Activated CD4-positive, alpha-beta memory T cell treated with anti-CD3 and anti-CD28 coated beads, Interleukin-2, amount 10 ng/mL, durations not matched to agents 7 days and 5 days (primary cell): ENCODE measurements at regions not wholly inside any gene's neighbourhood (a gene's known extent, or its start where the extent isn't known, plus 50 kb on each side); places are given as distances from the start of the nearest gene placed in this dataset.

Source experiments
- CTCF ChIA-PET: fragments of 350-600 bp; sonication (Branson Sonifier 250); formaldehyde crosslinking; loops from one replicate; lab custom pipeline; 2021; ENCODE audit warnings: antibody characterized with exemption, inconsistent platforms; lab: Charles Lee
- POLR2A ChIA-PET: fragments of 350-600 bp; sonication (Branson Sonifier 250); formaldehyde crosslinking; loops from one replicate; lab custom pipeline; 2021; ENCODE audit warnings: antibody characterized with exemption; lab: Charles Lee
- DNase-seq: peaks from one replicate; pipeline ENCODE4 v3.0.0-alpha.2; 2020
- H3K27ac Mint-ChIP-seq: one replicate; pipeline ENCODE4 v1.8.0; 2021; ENCODE audit warnings: mild to moderate bottlenecking, mixed read lengths
- H3K27me3 Mint-ChIP-seq: one replicate; pipeline ENCODE4 v1.8.0; 2021; ENCODE audit warnings: mixed read lengths
- H3K36me3 Mint-ChIP-seq: one replicate; pipeline ENCODE4 v1.8.0; 2021; ENCODE audit warnings: low read depth, mixed read lengths
- H3K4me1 Mint-ChIP-seq: one replicate; pipeline ENCODE4 v1.8.0; 2021; ENCODE audit warnings: mixed read lengths
- H3K4me3 Mint-ChIP-seq: one replicate; pipeline ENCODE4 v1.8.0; 2021; ENCODE audit warnings: mild to moderate bottlenecking, mixed read lengths
- H3K9me3 Mint-ChIP-seq: one replicate; pipeline ENCODE4 v1.8.0; 2021; ENCODE audit warnings: mixed read lengths

DNA sequence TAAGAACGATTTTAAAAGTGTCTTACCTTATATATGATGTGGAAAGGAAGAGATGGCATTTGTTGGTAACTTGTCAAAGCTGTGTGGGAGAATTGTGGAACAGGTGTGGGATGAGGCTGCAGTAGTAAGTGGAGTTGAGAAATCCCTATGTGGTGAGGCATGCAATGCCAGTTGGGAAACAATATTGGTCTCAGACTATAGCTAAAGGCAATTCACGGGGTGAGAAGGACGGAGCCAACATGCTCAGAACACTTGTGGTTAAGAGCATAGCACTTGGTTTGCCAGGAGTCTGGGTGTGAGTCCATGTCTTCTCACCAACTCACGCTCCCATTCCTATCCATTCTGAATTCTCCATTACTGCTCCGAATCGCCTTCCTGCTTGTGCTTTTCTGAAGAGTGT lies 615.6 kb upstream of the ADAMTS9 start:
- no peaks in the 10 kb centered on the region for H3K4me1 Mint-ChIP-seq
- CTCF ChIA-PET, result no interaction called here
- POLR2A ChIA-PET, result no interaction called here
- no peak for DNase-seq
- H3K9me3 Mint-ChIP-seq, result no peaks in the 10 kb centered on the region
- no peaks in the 10 kb centered on the region for H3K36me3 Mint-ChIP-seq
- H3K4me3 Mint-ChIP-seq, result no peak overlapping the region
- H3K27ac Mint-ChIP-seq, result no peak overlapping the region
- H3K27me3 Mint-ChIP-seq, result no peaks in the 10 kb centered on the region

DNA sequence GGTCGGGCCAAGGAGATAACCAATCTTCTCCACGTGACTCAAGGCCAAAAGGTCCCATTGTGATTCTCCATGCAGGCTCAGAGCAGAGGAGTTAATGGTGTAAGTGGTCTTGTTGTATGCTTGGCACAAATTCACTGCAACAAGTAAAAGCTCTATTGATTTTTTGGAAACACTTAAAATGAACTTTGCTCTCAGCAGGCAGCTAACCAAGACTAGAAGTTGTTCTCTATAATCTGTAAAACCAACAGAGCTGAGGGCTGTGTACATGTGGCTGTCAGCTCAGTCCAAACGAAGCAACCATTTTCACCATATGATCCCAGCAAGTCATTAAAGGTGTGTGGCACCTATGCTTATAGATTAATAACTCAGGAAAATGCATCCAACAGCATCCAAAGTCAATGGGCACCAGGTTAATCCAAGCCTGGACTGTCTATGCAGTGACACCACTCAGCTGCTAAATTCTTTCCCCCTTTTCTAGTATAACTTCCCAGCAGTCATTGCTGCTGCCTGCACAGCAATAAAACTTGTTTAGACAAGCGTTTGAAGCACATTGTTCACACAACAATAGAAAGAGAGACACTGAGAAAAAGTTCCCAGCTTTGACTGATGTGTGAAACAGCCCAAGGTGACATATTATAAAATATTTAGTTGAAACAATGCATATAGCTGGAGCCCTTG lies 603.8 kb upstream of the ADAMTS9 start:
- H3K36me3 Mint-ChIP-seq, result no peaks in the 10 kb centered on the region
- H3K4me1 Mint-ChIP-seq, result no peaks in the 10 kb centered on the region
- H3K27me3 Mint-ChIP-seq, result no peaks in the 10 kb centered on the region
- DNase-seq, result no peak
- ChIA-PET CTCF (no interaction called here), POLR2A (no interaction called here)
- no peak overlapping the region for H3K27ac Mint-ChIP-seq
- no peak overlapping the region for H3K4me3 Mint-ChIP-seq
- peaks cover 9% of the 10 kb centered on the region for H3K9me3 Mint-ChIP-seq

DNA sequence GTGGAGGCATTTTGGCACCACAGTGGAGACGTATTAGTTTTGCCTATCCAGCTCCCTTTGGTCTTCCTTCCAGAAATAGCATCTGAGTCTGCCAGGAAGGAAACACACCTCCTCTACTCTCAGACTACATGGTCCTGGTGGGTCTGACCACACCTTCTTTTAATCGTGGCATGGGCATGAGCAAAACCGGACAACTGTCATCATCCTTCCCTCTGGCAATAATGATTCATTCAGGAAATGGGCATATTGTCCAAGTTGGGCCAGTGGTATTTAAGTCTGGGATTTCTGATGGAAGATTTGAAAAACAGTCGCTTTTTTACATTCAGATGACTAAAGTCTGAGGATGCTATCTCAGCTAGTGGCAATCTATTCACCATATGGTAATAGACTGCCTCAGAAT lies 601.0 kb upstream of the ADAMTS9 start:
- POLR2A ChIA-PET, result no interaction called here
- H3K4me1 Mint-ChIP-seq, result no peaks in the 10 kb centered on the region
- CTCF ChIA-PET, result no interaction called here
- H3K36me3 Mint-ChIP-seq, result no peaks in the 10 kb centered on the region
- no peaks in the 10 kb centered on the region for H3K27me3 Mint-ChIP-seq
- peaks cover 7% of the 10 kb centered on the region for H3K9me3 Mint-ChIP-seq
- no peak overlapping the region for H3K4me3 Mint-ChIP-seq
- no peak overlapping the region for H3K27ac Mint-ChIP-seq
- DNase-seq, result no peak

DNA sequence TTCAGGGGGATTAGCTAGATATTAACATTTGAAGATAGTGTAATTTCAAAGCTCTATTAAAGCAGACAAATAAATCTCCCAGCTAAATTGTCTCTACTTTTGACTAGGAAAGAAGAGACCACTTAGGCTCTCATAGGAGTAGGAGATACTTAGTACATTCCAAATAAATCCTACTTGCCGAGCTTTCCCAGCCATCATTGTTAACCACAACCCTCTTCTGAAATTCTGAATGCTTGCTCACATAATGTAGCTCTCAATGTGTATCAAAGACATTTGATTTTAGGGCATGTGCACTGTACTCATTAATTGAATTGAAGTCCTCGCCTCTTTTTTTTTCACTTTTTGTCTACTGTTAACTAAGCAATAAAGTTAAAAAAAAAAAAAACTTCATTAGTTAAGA lies 598.2 kb upstream of the ADAMTS9 start:
- Mint-ChIP-seq H3K27ac (no peak overlapping the region), H3K4me3 (no peak overlapping the region), H3K9me3 (peaks cover 10% of the 10 kb centered on the region), H3K36me3 (no peaks in the 10 kb centered on the region), H3K27me3 (no peaks in the 10 kb centered on the region), H3K4me1 (no peaks in the 10 kb centered on the region)
- CTCF ChIA-PET, result no interaction called here
- no peak for DNase-seq
- POLR2A ChIA-PET, result no interaction called here

DNA sequence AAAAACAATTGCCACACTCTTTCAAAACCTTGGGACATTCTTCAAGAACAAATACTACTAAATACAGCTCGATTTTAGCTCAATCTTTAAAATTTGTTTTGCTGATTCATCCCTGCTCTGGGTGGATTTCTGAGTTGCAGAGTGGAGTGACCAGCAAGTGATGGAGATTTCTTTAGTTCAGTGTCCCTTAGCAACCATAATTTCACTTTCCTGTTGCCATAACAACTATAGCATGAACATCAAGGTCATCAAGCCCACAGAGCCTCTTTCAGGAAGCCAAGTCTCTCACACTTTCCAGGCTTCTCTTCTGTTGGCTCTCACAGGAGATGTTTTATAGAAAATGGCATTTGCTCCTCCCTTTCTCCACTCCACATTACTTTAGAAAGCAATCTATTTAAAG lies 597.2 kb upstream of the ADAMTS9 start:
- Mint-ChIP-seq H3K4me3 (no peak overlapping the region), H3K27ac (no peak overlapping the region), H3K4me1 (no peaks in the 10 kb centered on the region), H3K36me3 (no peaks in the 10 kb centered on the region), H3K9me3 (peaks cover 10% of the 10 kb centered on the region), H3K27me3 (no peaks in the 10 kb centered on the region)
- ChIA-PET POLR2A (no interaction called here), CTCF (no interaction called here)
- no peak for DNase-seq

DNA sequence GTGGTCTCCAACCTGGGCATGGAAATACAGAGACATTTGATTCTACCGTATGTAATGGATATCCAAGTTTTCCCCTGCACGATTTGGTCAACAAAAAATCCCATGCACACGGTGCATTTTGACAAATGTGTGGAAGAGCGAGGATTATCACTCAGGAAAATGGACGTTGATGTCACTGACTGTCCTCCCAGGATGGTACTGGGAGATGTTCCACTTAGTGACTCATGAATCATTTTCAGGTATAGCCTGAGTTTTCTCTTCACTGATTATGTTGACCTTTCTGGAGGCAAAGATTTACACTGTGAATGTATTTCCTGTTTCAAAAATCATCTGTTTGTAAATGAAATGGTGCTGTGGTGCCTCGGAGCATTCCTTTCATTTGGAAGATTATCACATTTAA lies 596.7 kb upstream of the ADAMTS9 start:
- Mint-ChIP-seq H3K27ac (no peak overlapping the region), H3K36me3 (no peaks in the 10 kb centered on the region), H3K9me3 (peaks cover 10% of the 10 kb centered on the region), H3K4me1 (no peaks in the 10 kb centered on the region), H3K27me3 (no peaks in the 10 kb centered on the region), H3K4me3 (no peak overlapping the region)
- CTCF ChIA-PET, result no interaction called here
- DNase-seq, result no peak
- POLR2A ChIA-PET, result no interaction called here

DNA sequence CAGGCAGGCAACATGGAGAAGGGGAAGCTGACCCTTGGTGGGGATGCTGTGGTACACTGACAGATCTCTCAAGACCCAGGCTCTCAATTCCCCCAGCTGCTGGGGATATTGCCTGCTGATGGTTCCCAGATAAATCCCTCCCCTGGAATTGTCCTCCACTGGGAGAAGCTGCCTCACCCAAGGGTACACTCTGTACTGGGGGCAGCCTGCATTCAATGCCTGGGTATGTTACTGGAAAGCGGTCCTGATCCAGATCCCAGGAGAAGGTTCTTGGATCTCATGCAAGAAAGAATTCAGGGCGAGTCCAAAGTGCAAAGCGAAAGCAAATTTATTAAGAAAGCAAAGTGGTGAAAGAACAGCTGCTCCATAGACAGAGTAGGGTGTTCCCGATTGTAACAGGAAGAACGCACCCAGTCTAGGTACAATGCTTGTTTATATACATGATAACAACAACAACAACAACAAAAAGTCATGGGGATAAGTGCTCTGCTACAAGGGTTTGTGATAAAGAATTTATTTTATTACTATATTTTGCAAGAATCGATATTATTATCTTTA lies 591.5 kb upstream of the ADAMTS9 start:
- H3K36me3 Mint-ChIP-seq, result no peaks in the 10 kb centered on the region
- no peaks in the 10 kb centered on the region for H3K4me1 Mint-ChIP-seq
- ChIA-PET POLR2A (no interaction called here), CTCF (no interaction called here)
- peaks cover 3% of the 10 kb centered on the region for H3K9me3 Mint-ChIP-seq
- H3K27ac Mint-ChIP-seq, result no peak overlapping the region
- no peaks in the 10 kb centered on the region for H3K27me3 Mint-ChIP-seq
- DNase-seq, result no peak
- H3K4me3 Mint-ChIP-seq, result no peak overlapping the region

DNA sequence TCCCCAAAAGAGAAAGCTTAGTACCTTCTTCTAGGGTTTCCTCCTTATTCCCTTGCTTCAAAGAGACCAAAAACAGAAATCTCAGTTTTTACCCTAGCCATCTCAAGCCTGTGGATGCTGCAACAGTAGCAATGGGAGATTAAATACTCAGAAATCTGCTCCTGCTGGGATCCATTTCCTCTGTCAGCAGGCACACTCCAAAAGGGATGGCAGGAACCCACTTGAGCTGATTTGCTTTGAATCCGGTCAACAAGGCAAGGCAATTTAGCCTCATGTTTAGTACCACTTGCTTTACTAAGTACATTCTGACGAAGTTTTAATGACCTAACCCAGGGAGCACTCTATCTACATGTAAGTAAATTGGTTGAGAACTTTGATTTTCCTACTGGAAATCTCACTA lies 590.0 kb upstream of the ADAMTS9 start:
- peaks cover 3% of the 10 kb centered on the region for H3K9me3 Mint-ChIP-seq
- POLR2A ChIA-PET, result no interaction called here
- no peaks in the 10 kb centered on the region for H3K27me3 Mint-ChIP-seq
- no peaks in the 10 kb centered on the region for H3K4me1 Mint-ChIP-seq
- no peak overlapping the region for H3K4me3 Mint-ChIP-seq
- CTCF ChIA-PET, result no interaction called here
- H3K27ac Mint-ChIP-seq, result no peak overlapping the region
- no peak for DNase-seq
- H3K36me3 Mint-ChIP-seq, result no peaks in the 10 kb centered on the region

DNA sequence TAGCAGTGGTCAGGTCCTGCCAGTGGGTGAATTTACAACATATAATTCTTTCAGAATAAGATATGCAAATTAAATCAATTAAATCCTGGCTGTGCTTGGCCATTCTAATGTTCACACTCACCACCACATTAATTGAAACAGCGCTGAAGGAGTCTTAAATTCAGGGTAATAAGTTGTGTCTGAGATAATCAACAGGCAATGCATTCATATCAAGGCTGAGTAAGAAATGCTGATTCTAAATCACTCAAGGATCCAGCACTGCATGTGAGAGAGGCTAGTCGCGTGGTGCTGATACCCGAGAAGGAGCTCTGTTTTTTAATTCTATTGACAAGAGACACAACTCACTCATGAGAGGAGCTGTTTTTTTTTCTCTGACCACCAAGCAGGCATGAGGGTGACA lies 588.8 kb upstream of the ADAMTS9 start:
- Mint-ChIP-seq H3K27me3 (no peaks in the 10 kb centered on the region), H3K4me3 (no peak overlapping the region), H3K9me3 (no peaks in the 10 kb centered on the region), H3K27ac (no peak overlapping the region), H3K4me1 (no peaks in the 10 kb centered on the region), H3K36me3 (no peaks in the 10 kb centered on the region)
- DNase-seq, result no peak
- CTCF ChIA-PET, result no interaction called here
- POLR2A ChIA-PET, result interaction anchor here (0.7 kb wide), 1 partner anchor 10 kb away, joined by 3 read pairs; no protein-coding TSS in a partner anchor

DNA sequence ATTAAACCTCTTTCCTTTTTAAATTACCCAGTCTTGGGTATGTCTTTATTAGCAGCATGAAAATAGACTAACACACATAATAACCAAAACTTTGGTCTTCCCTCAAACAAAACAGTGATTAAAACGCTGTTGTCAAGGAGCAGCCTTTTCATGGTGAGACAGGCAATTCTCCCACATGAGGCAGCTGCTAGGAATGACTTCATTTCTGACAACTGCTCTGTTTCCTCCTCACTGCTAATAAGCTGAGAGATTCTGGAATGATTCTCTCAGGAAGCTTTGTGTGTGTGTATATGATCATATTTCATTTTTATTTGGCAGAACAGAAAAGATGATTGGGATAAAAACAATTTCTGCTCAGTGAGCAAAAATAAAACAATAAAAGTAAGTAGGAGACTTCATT lies 580.6 kb upstream of the ADAMTS9 start:
- no peaks in the 10 kb centered on the region for H3K36me3 Mint-ChIP-seq
- CTCF ChIA-PET, result no interaction called here
- H3K4me3 Mint-ChIP-seq, result no peak overlapping the region
- POLR2A ChIA-PET, result no interaction called here
- no peak for DNase-seq
- H3K27ac Mint-ChIP-seq, result no peak overlapping the region
- H3K4me1 Mint-ChIP-seq, result no peaks in the 10 kb centered on the region
- no peaks in the 10 kb centered on the region for H3K9me3 Mint-ChIP-seq
- no peaks in the 10 kb centered on the region for H3K27me3 Mint-ChIP-seq

DNA sequence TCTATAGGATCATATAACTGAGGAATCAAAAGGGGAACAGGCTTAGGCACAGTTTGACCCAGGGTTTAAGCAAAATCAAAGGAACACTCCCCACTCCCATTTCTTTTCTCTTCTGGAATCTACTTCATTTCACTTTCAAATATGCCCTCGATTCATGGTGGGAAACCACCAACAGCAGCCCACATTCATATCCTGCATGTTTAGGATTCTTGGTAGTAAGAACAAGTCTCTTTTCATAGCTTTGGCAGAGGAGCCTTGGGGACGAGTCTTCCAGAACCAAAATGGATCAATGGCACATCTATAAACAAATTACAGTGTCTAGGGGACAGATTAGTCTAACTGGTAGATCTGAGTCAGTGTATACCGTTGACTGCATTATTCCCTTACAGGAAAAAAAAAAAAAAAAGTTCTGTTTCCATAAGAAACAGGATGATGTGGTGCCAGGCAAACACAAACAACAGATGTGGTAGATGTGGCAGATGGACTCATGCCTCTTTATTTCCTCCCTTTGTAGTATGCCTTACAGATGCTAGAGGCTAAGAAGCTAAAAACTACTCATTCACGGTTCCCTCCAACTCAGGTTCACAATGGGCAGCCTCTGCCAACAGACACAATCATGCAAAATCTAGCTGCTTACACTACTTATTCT lies 578.3 kb upstream of the ADAMTS9 start:
- Mint-ChIP-seq H3K9me3 (no peaks in the 10 kb centered on the region), H3K27ac (no peak overlapping the region), H3K27me3 (no peaks in the 10 kb centered on the region), H3K4me1 (no peaks in the 10 kb centered on the region), H3K4me3 (no peak overlapping the region), H3K36me3 (no peaks in the 10 kb centered on the region)
- DNase-seq, result no peak
- ChIA-PET CTCF (no interaction called here), POLR2A (interaction anchor here (0.9 kb wide), 1 partner anchor 10 kb away, joined by 3 read pairs; no protein-coding TSS in a partner anchor)

DNA sequence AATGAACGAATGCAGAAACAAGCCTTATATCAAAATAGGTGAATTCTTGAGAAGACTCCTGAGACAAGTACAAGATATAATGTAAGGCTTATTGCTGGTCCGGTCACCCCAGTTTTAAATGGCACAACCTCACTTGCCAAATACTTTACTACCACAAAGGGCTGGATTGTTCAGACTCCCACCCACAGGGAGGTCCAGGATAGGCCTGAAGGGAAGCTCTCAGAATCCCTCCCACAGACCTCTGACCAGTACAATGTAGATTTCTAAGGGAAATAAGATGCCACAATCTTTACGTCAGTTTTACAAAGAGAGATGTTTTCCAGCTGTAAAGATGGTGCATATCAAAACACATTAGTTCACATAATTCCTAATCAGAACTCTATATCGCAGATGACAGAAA lies 577.7 kb upstream of the ADAMTS9 start:
- POLR2A ChIA-PET, result no interaction called here
- no peaks in the 10 kb centered on the region for H3K4me1 Mint-ChIP-seq
- CTCF ChIA-PET, result no interaction called here
- no peak for DNase-seq
- H3K27ac Mint-ChIP-seq, result no peak overlapping the region
- H3K36me3 Mint-ChIP-seq, result no peaks in the 10 kb centered on the region
- no peaks in the 10 kb centered on the region for H3K27me3 Mint-ChIP-seq
- no peak overlapping the region for H3K4me3 Mint-ChIP-seq
- no peaks in the 10 kb centered on the region for H3K9me3 Mint-ChIP-seq

DNA sequence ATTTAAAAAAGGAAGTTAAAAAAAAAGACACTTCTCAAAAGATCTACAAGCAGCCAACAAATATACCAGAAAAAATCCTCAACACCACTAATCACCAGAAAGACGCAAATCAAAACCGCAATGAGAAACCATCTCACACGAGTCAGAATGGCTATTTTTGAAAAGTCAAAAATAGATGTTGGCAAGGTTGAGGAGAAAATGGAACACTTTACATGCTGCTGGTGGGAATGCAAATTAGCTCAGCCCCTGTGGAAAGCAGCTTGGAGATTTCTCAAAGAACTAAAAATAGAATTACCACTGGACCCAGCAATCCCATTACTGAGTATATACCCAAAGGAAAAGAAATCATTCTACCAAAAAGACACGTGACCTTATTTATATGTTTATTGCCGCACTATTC lies 574.7 kb upstream of the ADAMTS9 start:
- no peaks in the 10 kb centered on the region for H3K4me1 Mint-ChIP-seq
- H3K27ac Mint-ChIP-seq, result no peak overlapping the region
- H3K36me3 Mint-ChIP-seq, result no peaks in the 10 kb centered on the region
- H3K9me3 Mint-ChIP-seq, result peaks cover 6% of the 10 kb centered on the region
- no peak overlapping the region for H3K4me3 Mint-ChIP-seq
- no peaks in the 10 kb centered on the region for H3K27me3 Mint-ChIP-seq
- no peak for DNase-seq
- POLR2A ChIA-PET, result no interaction called here
- CTCF ChIA-PET, result no interaction called here

DNA sequence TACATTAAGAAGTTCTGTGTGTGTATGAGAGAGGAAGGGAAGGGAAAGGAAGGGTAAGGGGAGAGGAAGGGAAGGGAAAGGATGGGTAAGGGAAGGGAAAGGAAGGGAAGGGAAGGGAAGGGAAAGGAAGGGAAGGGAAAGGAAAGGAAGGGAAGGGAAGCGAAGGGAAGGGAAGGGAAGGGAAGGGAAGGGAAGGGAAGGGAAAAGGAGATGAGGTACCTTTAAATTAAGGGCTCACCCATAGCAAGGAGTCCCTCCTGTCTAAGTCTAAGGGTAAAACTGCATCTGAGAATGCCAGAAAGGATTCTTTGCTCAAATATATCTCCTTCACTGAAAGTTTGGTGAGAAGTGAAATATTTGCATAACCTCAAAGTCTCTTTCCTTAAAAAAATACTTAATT lies 572.1 kb upstream of the ADAMTS9 start:
- Mint-ChIP-seq H3K4me1 (no peaks in the 10 kb centered on the region), H3K4me3 (no peak overlapping the region), H3K27me3 (no peaks in the 10 kb centered on the region), H3K36me3 (no peaks in the 10 kb centered on the region), H3K27ac (no peak overlapping the region), H3K9me3 (peaks cover 8% of the 10 kb centered on the region)
- no peak for DNase-seq
- ChIA-PET POLR2A (no interaction called here), CTCF (no interaction called here)
